H9 (cell line): ENCODE measurements at regions not wholly inside any gene's neighbourhood (a gene's known extent, or its start where the extent isn't known, plus 50 kb on each side); places are given as distances from the start of the nearest gene placed in this dataset.
"Not testable (repeated sequence)": the region's sequence is repeated elsewhere in the genome, so short reads cannot be mapped to it uniquely, and the experiment has no call there.

Experiments used
- DNase-seq: peaks from one replicate; pipeline ENCODE4 v3.0.0-alpha.2; 2017
- H2AFZ ChIP-seq: one replicate; pipeline ENCODE4 v1.6.1; 2013; ENCODE audit warnings: mild to moderate bottlenecking, low read length, control low read depth, moderate library complexity
- H2AK5ac ChIP-seq: 2 replicates; pipeline ENCODE4 v1.6.1; 2013; ENCODE audit warnings: low read length, control low read depth, mixed read lengths; ENCODE audit not compliant: insufficient read length
- H2BK120ac ChIP-seq: one replicate; pipeline ENCODE4 v1.6.1; 2013; ENCODE audit warnings: low read depth, mild to moderate bottlenecking, low read length, control low read depth, inconsistent platforms; ENCODE audit not compliant: poor library complexity, severe bottlenecking
- H2BK12ac ChIP-seq: 2 replicates; pipeline ENCODE4 v1.6.1; 2013; ENCODE audit warnings: low read length, control low read depth, mixed read lengths, low read depth; ENCODE audit not compliant: insufficient read length
- H2BK15ac ChIP-seq: 2 replicates; pipeline ENCODE4 v1.6.1; 2013; ENCODE audit warnings: low read depth, low read length, control low read depth
- H2BK20ac ChIP-seq: one replicate; pipeline ENCODE4 v1.6.1; 2013; ENCODE audit warnings: low read depth, mild to moderate bottlenecking, low read length, control low read depth, inconsistent platforms; ENCODE audit not compliant: poor library complexity, severe bottlenecking
- H2BK5ac ChIP-seq: 2 replicates; pipeline ENCODE4 v1.6.1; 2013; ENCODE audit warnings: low read length, control low read depth, mixed read lengths; ENCODE audit not compliant: insufficient read length
- H3K14ac ChIP-seq: 2 replicates; pipeline ENCODE4 v1.6.1; 2013; ENCODE audit warnings: low read length, control low read depth; ENCODE audit not compliant: insufficient read depth
- H3K18ac ChIP-seq: 2 replicates; pipeline ENCODE4 v1.6.1; 2013; ENCODE audit warnings: low read depth, mild to moderate bottlenecking, mixed read lengths, low read length, control low read depth; ENCODE audit not compliant: insufficient read length
- H3K23ac ChIP-seq: 2 replicates; pipeline ENCODE4 v1.6.1; 2013; ENCODE audit warnings: low read length, control low read depth, mixed read lengths, low read depth; ENCODE audit not compliant: insufficient read length
- H3K23me2 ChIP-seq: 2 replicates; pipeline ENCODE4 v1.6.1; 2013; ENCODE audit warnings: low read depth, mild to moderate bottlenecking, mixed read lengths, low read length, control low read depth; ENCODE audit not compliant: insufficient read length, poor library complexity, severe bottlenecking
- H3K27ac ChIP-seq: 2 replicates; pipeline ENCODE4 v1.5.1; 2013; ENCODE audit warnings: low read length, control low read depth, mixed read lengths, low read depth; ENCODE audit not compliant: insufficient read length
- H3K27me3 ChIP-seq: 2 replicates; pipeline ENCODE4 v1.6.1; 2013; ENCODE audit warnings: low read length, control low read depth, inconsistent platforms; ENCODE audit not compliant: insufficient read depth
- H3K4ac ChIP-seq: 2 replicates; pipeline ENCODE4 v1.6.1; 2013; ENCODE audit warnings: low read depth, mild to moderate bottlenecking, control low read depth, inconsistent platforms, low read length, moderate library complexity
- H3K4me1 ChIP-seq: 2 replicates; pipeline ENCODE4 v1.6.1; 2013; ENCODE audit warnings: low read length, control low read depth, inconsistent platforms; ENCODE audit not compliant: insufficient read depth
- H3K4me2 ChIP-seq: 2 replicates; pipeline ENCODE4 v1.6.1; 2013; ENCODE audit warnings: low read length, control low read depth, mixed read lengths; ENCODE audit not compliant: insufficient read length, insufficient read depth
- H3K56ac ChIP-seq: 2 replicates; pipeline ENCODE4 v1.6.1; 2013; ENCODE audit warnings: low read depth, mild to moderate bottlenecking, mixed read lengths, low read length, control low read depth; ENCODE audit not compliant: insufficient read length
- H3K79me1 ChIP-seq: 2 replicates; pipeline ENCODE4 v1.6.1; 2013; ENCODE audit warnings: low read depth, mild to moderate bottlenecking, moderate library complexity, low read length, control low read depth, inconsistent platforms; ENCODE audit not compliant: insufficient read depth, poor library complexity, severe bottlenecking
- H3K79me2 ChIP-seq: 2 replicates; pipeline ENCODE4 v1.6.1; 2013; ENCODE audit warnings: low read length, control low read depth, inconsistent platforms; ENCODE audit not compliant: insufficient read depth
- H3K9ac ChIP-seq: 2 replicates; pipeline ENCODE4 v1.6.1; 2013; ENCODE audit warnings: low read length, control low read depth, mixed read lengths; ENCODE audit not compliant: insufficient read length; ENCODE audit errors: extremely low read depth
- H3K9me3 ChIP-seq: one replicate; pipeline ENCODE4 v1.6.1; 2013; ENCODE audit warnings: low read depth, low read length, inconsistent platforms; ENCODE audit not compliant: control insufficient read depth
- H3T11ph ChIP-seq: one replicate; pipeline ENCODE4 v1.6.1; 2013; ENCODE audit warnings: mild to moderate bottlenecking, low read length, control low read depth, inconsistent platforms
- H4K20me1 ChIP-seq: one replicate; pipeline ENCODE4 v1.6.1; 2013; ENCODE audit not compliant: control insufficient read depth, insufficient read length, insufficient read depth
- H4K5ac ChIP-seq: 2 replicates; pipeline ENCODE4 v1.6.1; 2013; ENCODE audit warnings: low read depth, mild to moderate bottlenecking, mixed read lengths, low read length, control low read depth; ENCODE audit not compliant: insufficient read length
- H4K8ac ChIP-seq: replicated peaks from 2 replicates; pipeline ENCODE4 v1.6.1; 2013; ENCODE audit warnings: low read length, control low read depth, mixed read lengths, low read depth; ENCODE audit not compliant: insufficient read length
- H4K91ac ChIP-seq: 2 replicates; pipeline ENCODE4 v1.6.1; 2013; ENCODE audit warnings: low read depth, mild to moderate bottlenecking, moderate library complexity, mixed read lengths, low read length, control low read depth; ENCODE audit not compliant: insufficient read length
- H3K27ac Mint-ChIP-seq, 3 experiments: 2 replicates in 2 of 3; 3 replicates in 1 of 3; pipeline ENCODE4 v1.8.0; 2020 to 2021; ENCODE audit warnings: mixed read lengths in 3 of 3, mild to moderate bottlenecking in 1 of 3, moderate library complexity in 1 of 3
- H3K27me3 Mint-ChIP-seq: 2 replicates; pipeline ENCODE4 v1.8.0; 2021; ENCODE audit warnings: low read depth, mild to moderate bottlenecking, moderate library complexity, mixed read lengths
- H3K36me3 Mint-ChIP-seq, 3 experiments: 2 replicates in 2 of 3; 3 replicates in 1 of 3; pipeline ENCODE4 v1.8.0; 2020 to 2021; ENCODE audit warnings: low read depth in 3 of 3, mixed read lengths in 3 of 3; ENCODE audit not compliant: insufficient read depth in 1 of 3
- H3K4me1 Mint-ChIP-seq, 2 experiments: 2 replicates each; pipeline ENCODE4 v1.8.0; 2020; ENCODE audit warnings: mixed read lengths in 2 of 2
- H3K4me3 Mint-ChIP-seq, 2 experiments: 2 replicates in 1 of 2; 3 replicates in 1 of 2; pipeline ENCODE4 v1.8.0; 2020 to 2021; ENCODE audit warnings: mild to moderate bottlenecking in 2 of 2, mixed read lengths in 2 of 2, moderate library complexity in 1 of 2
- H3K9me3 Mint-ChIP-seq, 2 experiments: 2 replicates in 1 of 2; 3 replicates in 1 of 2; pipeline ENCODE4 v1.8.0; 2020; ENCODE audit warnings: mild to moderate bottlenecking in 2 of 2, mixed read lengths in 2 of 2, moderate library complexity in 1 of 2
- whole genome bisulfite sequencing: extraction: QIAGEN DNeasy Blood & Tissue Kit; methylation state at CpG from one replicate; pipeline ENCODE4 v1.1.7; 2013; ENCODE audit warnings: missing lambda C conversion rate, low lambda C conversion rate, mixed read lengths; ENCODE audit not compliant: insufficient read length; ENCODE audit errors: extremely low coverage; 5-methylcytosine and 5-hydroxymethylcytosine counted together
- TF ChIP-seq, protein P1 (sequence below): fragments of 200-600 bp; sonication (generic); conservative IDR thresholded peaks from 3 replicates; pipeline ENCODE4 v1.8.0; 2021; ENCODE audit warnings: antibody characterized with exemption, mild to moderate bottlenecking

DNA sequence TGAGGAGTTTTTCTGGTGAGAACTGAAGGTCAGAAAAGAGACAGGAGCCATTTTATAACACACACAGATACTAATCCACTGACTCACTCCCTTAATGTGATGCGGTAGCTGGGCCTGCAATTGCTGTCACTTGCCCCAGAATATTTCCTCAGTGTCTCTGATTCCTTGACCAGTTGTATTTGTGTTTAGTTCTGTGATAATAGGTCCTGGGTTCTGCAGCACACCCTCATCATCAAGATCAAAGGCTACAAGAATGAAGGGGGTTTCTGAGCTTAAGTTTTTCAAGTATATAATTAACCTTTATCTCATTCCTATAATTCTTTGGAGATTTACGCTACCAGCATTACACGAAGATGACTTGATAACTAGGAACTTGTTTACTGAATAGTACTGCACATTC, 576.5 kb upstream of the CPXCR1 start:
- H3K4me1 ChIP-seq, result no peaks in the 10 kb centered on the region
- H3K56ac ChIP-seq, result no peak overlapping the region
- WGBS, result no CpG with 5 or more reads among the region's 3 CpGs
- H3K9ac ChIP-seq, result no peak overlapping the region
- H3T11ph ChIP-seq, result no peak overlapping the region
- H3K27me3 ChIP-seq, result no peaks in the 10 kb centered on the region
- H3K9me3 ChIP-seq, result no peaks in the 10 kb centered on the region
- H3K23ac ChIP-seq, result no peak overlapping the region
- no peak overlapping the region for H3K4ac ChIP-seq
- no peaks in the 10 kb centered on the region for H4K20me1 ChIP-seq
- no peak overlapping the region for H2BK12ac ChIP-seq
- H3K79me1 ChIP-seq, result no peaks in the 10 kb centered on the region
- TF ChIP-seq, protein P1, sequence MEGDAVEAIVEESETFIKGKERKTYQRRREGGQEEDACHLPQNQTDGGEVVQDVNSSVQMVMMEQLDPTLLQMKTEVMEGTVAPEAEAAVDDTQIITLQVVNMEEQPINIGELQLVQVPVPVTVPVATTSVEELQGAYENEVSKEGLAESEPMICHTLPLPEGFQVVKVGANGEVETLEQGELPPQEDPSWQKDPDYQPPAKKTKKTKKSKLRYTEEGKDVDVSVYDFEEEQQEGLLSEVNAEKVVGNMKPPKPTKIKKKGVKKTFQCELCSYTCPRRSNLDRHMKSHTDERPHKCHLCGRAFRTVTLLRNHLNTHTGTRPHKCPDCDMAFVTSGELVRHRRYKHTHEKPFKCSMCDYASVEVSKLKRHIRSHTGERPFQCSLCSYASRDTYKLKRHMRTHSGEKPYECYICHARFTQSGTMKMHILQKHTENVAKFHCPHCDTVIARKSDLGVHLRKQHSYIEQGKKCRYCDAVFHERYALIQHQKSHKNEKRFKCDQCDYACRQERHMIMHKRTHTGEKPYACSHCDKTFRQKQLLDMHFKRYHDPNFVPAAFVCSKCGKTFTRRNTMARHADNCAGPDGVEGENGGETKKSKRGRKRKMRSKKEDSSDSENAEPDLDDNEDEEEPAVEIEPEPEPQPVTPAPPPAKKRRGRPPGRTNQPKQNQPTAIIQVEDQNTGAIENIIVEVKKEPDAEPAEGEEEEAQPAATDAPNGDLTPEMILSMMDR, result no peak
- no peaks in the 10 kb centered on the region for H3K4me1 Mint-ChIP-seq
- no peak overlapping the region for H2BK20ac ChIP-seq
- H4K91ac ChIP-seq, result no peak overlapping the region
- H2BK120ac ChIP-seq, result no peak overlapping the region
- H3K9me3 Mint-ChIP-seq, result peaks cover 10 to 26% of the 10 kb centered on the region in 2 experiments
- H3K4me3 Mint-ChIP-seq, result no peak overlapping the region
- H3K23me2 ChIP-seq, result no peaks in the 10 kb centered on the region
- H3K36me3 Mint-ChIP-seq, result peaks cover 3 to 25% (median 11%) of the 10 kb centered on the region in 3 experiments; a peak in 6 of 7 replicates
- H2BK15ac ChIP-seq, result no peak overlapping the region
- no peak overlapping the region for H2AK5ac ChIP-seq
- H3K27me3 Mint-ChIP-seq, result no peaks in the 10 kb centered on the region
- no peak overlapping the region for H4K8ac ChIP-seq
- H2AFZ ChIP-seq, result no peak overlapping the region
- no peak overlapping the region for H3K27ac Mint-ChIP-seq
- H3K18ac ChIP-seq, result no peak overlapping the region
- H2BK5ac ChIP-seq, result no peak overlapping the region
- H3K4me2 ChIP-seq, result no peak overlapping the region
- no peaks in the 10 kb centered on the region for H3K79me2 ChIP-seq
- H4K5ac ChIP-seq, result no peak overlapping the region
- H3K14ac ChIP-seq, result no peak overlapping the region
- DNase-seq, result no peak
- no peak overlapping the region for H3K27ac ChIP-seq

DNA sequence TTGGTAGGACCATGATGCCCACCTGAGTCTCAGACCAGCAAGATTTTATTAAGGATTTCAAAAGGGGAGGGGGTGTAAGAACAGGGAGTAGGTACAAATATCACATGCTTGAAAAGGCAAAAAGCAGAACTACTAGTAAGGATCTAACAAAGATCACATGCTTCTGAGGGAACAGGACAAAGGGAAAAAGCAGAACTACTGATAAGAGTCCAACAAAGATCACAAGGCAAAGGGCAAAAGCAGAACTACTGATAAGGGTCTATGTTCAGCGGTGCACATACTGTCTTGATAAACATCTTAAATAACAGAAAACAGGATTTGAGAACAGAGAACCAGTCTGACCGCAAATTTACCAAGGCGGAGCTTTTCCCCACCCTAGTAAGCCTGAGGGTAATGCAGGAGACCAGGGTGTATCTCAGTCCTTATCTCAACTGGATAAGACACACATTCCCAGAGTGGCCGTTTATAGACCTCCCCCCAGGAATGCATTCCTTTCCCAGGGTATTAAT, 573.0 kb upstream of the CPXCR1 start:
- not testable (repeated sequence) for H3K79me2 ChIP-seq, H3K4ac ChIP-seq, H3K27ac ChIP-seq, H2BK5ac ChIP-seq, H4K91ac ChIP-seq, H3K4me1 ChIP-seq, H2BK12ac ChIP-seq, H2BK120ac ChIP-seq, H3T11ph ChIP-seq, H3K79me1 ChIP-seq, H3K27me3 ChIP-seq, H2AK5ac ChIP-seq, H3K23me2 ChIP-seq, H2BK15ac ChIP-seq, H3K4me2 ChIP-seq, H2BK20ac ChIP-seq, H3K27me3 Mint-ChIP-seq, H3K14ac ChIP-seq, H3K56ac ChIP-seq, H3K9ac ChIP-seq, H4K20me1 ChIP-seq, H3K27ac Mint-ChIP-seq, H4K5ac ChIP-seq, H2AFZ ChIP-seq, H3K4me3 Mint-ChIP-seq, H3K9me3 ChIP-seq, DNase-seq, H3K4me1 Mint-ChIP-seq, H4K8ac ChIP-seq, H3K23ac ChIP-seq, H3K18ac ChIP-seq
- Mint-ChIP-seq H3K36me3 (peaks cover 3 to 22% (median 11%) of the 10 kb centered on the region in 3 experiments; a peak in 6 of 7 replicates), H3K9me3 (peaks cover 10 to 19% of the 10 kb centered on the region in 2 experiments)
- WGBS, result no CpG with 5 or more reads among the region's 4 CpGs
